GM04504 (cell line): ENCODE measurements at regions not wholly inside any gene's neighbourhood (a gene's known extent, or its start where the extent isn't known, plus 50 kb on each side); places are given as distances from the start of the nearest gene placed in this dataset.

ENCODE experiments used
- DNase-seq: peaks from one replicate; pipeline ENCODE4 v3.0.0-alpha.2; 2012; ENCODE audit warnings: low read depth

GRCh38 chrX:2608638-2609430, 82.3 kb upstream of the CD99 start:
- DNase-seq, result peak; percentile 66

- no peak for DNase-seq
These were observed 84.0 kb upstream of the CD99 start for GRCh38 chrX:2607113-2607512.

- DNase-seq, result no peak
These were observed 90.5 kb upstream of the CD99 start for GRCh38 chrX:2600564-2600963.

- DNase-seq, result no peak
These were observed 94.4 kb upstream of the CD99 start for GRCh38 chrX:2596555-2597255.

GRCh38 chrX:2596045-2596444, 95.0 kb upstream of the CD99 start:
- no peak for DNase-seq

GRCh38 chrX:2595258-2595657, 94.5 kb upstream of the DHRSX start:
- peak; percentile 71 for DNase-seq

- no peak for DNase-seq
These were observed 93.7 kb upstream of the DHRSX start for GRCh38 chrX:2594491-2594890.

GRCh38 chrX:2592279-2592678, 91.5 kb upstream of the DHRSX start:
- DNase-seq, result no peak

- DNase-seq, result no peak
These were observed 88.6 kb upstream of the DHRSX start for GRCh38 chrX:2589186-2590020.

GRCh38 chrX:2588049-2588448, 87.3 kb upstream of the DHRSX start:
- DNase-seq, result no peak

- DNase-seq, result no peak
These were observed 86.4 kb upstream of the DHRSX start for GRCh38 chrX:2587146-2587545.

GRCh38 chrX:2585158-2585470, 84.3 kb upstream of the DHRSX start:
- no peak for DNase-seq

- DNase-seq, result no peak
These were observed 83.7 kb upstream of the DHRSX start for GRCh38 chrX:2584251-2585157.

- no peak for DNase-seq
These were observed 82.7 kb upstream of the DHRSX start for GRCh38 chrX:2583194-2584162.

GRCh38 chrX:2582667-2583066, 81.9 kb upstream of the DHRSX start:
- DNase-seq, result no peak

GRCh38 chrX:2581296-2581695, 80.5 kb upstream of the DHRSX start:
- DNase-seq, result no peak

GRCh38 chrX:2578864-2579263, 78.1 kb upstream of the DHRSX start:
- no peak for DNase-seq

- DNase-seq, result no peak
These were observed 77.2 kb upstream of the DHRSX start for GRCh38 chrX:2577844-2578466.

- DNase-seq, result no peak
These were observed 76.0 kb upstream of the DHRSX start for GRCh38 chrX:2576793-2577192.

- DNase-seq, result no peak
These were observed 73.5 kb upstream of the DHRSX start for GRCh38 chrX:2574271-2574670.
